HFF-Myc (cell line): ENCODE measurements at regions not wholly inside any gene's neighbourhood (a gene's known extent, or its start where the extent isn't known, plus 50 kb on each side); places are given as distances from the start of the nearest gene placed in this dataset.

Experiments
- DNase-seq: peaks from one replicate; pipeline ENCODE4 v3.0.0-alpha.2; 2011; ENCODE audit warnings: low read depth; ENCODE audit errors: extremely low read depth
- H3K4me3 ChIP-seq: replicated peaks from 2 replicates; pipeline ENCODE4 v1.5.1; 2011; ENCODE audit warnings: low read depth, mild to moderate bottlenecking, control low read depth, low read length
- CTCF ChIP-seq: IDR thresholded peaks from 2 replicates; pipeline ENCODE4 v1.5.1; 2012; ENCODE audit warnings: mild to moderate bottlenecking, low read depth, low read length, control low read depth; ENCODE audit errors: missing control alignments

GRCh38 chr7:157487046-157487770 lies 150.4 kb downstream of the DNAJB6 start:
- no peak for TF ChIP-seq CTCF
- H3K4me3 ChIP-seq, result no peak overlapping the region
- no peak for DNase-seq

GRCh38 chr7:157488281-157488680 lies 151.5 kb downstream of the DNAJB6 start:
- TF ChIP-seq CTCF, result no peak
- no peak for DNase-seq
- no peak overlapping the region for H3K4me3 ChIP-seq

GRCh38 chr7:157488966-157489365 lies 152.2 kb downstream of the DNAJB6 start:
- no peak for TF ChIP-seq CTCF
- no peak overlapping the region for H3K4me3 ChIP-seq
- no peak for DNase-seq
